HG02973 (cell line): ENCODE measurements at regions not wholly inside any gene's neighbourhood (a gene's known extent, or its start where the extent isn't known, plus 50 kb on each side); places are given as distances from the start of the nearest gene placed in this dataset.

ENCODE experiments used
- ATAC-seq: cut with Tn5 transposase; IDR thresholded peaks from one replicate; pipeline ENCODE4 v1.9.1; 2021; ENCODE audit warnings: moderate library complexity; ENCODE audit not compliant: unreplicated experiment

DNA sequence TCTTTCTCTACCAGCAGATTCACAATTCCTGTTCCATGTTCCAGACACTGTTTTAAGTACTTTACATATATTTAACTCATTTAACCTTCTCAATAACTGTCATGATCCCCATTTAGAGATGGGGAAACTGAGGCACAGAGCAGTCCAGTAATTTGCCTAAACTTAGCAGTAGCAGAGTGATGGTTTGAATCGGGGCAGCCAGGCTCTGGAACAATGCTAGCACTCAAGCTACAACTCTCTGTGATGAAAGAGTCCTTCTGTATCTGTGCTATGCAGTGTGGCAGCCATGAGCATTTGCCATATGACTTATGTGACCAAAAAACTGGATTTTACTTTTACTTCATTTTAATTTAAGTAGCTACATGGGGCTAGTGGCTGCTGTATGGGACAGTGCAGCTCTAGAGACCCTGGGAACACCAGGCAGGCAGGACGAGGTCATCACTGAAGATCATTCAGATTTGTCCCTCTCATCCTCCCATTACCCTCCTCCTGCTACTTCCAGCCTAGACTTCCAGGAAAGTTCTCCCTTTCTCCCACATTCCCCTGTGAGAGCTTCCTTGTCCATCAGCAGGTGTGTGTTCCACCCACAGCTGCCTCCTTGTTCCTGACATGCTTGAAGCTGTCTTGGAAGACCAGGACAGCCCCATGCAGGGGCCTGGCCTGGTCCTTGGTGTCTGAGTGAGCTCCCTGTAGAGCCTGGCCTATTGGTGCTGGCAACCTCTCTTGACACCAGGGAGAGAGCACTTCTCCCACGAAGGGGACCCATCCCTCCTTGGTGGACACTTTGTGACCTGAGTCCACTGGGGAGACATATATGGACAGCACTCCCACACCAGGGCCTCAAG lies 157.0 kb downstream of the MRPL14 start:
- no peak for ATAC-seq

GRCh38 chr6:43969158-43969981 lies 157.9 kb downstream of the MRPL14 start:
- ATAC-seq = no peak

GRCh38 chr6:43968110-43968965 lies 158.9 kb downstream of the MRPL14 start:
- ATAC-seq = no peak

- no peak for ATAC-seq
Observed at GRCh38 chr6:43967719-43968091, 159.5 kb downstream of the MRPL14 start.

- ATAC-seq = no peak
Observed at GRCh38 chr6:43966853-43967718, 160.2 kb downstream of the MRPL14 start.

- no peak for ATAC-seq
Observed at GRCh38 chr6:43966374-43966658, 160.9 kb downstream of the MRPL14 start.

DNA sequence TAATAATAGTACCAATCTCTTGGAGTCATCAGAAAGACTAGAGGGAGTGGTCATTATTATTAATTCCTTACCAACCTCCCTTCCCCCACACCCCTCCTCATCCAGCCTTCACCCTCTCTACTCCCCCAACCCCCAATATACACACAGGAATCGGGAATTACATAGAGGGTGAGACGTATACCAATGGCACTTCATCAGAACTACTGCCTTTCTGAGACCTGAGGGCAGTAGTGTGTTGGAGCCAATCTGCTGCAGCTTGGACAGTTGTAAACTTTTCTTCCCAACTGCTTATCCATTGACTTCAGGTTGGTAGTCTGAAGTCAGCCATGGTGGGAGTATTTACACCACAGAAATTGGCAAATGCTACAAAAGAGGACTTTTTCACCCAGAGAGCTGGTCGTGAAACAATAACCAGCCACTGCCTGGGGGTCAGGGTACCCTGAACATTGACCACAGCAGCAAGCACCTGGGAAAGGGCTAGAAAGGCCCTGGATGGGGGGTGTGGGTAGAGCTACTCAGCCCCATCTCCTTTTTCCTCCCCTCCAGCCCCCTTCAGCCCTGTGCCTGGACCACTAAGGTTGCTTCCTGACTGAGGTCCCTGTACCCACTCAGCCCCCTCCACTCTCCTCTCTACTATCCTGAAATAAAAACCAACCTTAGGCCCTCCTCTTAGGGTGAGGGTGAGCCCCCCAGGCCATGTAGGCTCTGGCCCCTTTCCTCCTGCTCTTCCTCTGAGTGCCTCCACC lies 161.5 kb downstream of the MRPL14 start:
- no peak for ATAC-seq

- ATAC-seq = no peak
Observed at GRCh38 chr6:43964659-43965570, 162.3 kb downstream of the MRPL14 start.

DNA sequence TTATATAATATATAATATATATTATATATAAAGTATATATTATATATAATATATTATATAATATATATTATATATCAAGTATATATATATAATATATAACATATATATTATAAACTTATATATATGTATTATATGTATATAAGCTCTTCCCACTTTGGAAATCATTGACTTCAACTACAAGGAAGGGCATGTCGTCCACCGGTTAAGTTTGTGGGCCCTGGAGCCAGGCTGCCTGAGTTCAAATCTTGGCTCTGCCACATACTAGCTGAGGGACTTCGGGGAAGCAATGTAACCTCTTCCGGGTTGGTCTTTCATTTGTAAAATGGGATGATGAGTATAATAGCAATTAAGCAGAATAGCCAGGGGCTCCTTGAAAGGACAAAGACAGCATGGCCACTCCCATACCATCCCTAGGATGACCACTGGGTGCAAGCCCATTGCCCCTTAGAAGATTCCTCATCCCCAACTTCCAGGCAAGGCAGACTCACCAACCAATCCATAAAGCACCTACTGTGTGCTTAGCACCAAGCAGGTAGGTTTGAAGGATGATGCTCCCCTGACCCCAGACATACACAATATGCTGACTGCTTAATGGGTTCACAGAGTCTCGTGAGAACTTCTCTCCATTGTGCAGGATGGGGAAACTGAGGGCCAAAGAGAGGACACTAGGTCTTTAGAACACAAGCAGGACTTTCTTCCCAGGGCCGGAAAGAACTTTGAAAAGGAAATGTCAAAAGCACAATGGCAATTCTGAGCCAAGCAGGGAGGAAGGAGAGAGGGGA lies 163.2 kb downstream of the MRPL14 start:
- no peak for ATAC-seq

- ATAC-seq = no peak
Observed at GRCh38 chr6:43963203-43963602, 164.0 kb downstream of the MRPL14 start.

DNA sequence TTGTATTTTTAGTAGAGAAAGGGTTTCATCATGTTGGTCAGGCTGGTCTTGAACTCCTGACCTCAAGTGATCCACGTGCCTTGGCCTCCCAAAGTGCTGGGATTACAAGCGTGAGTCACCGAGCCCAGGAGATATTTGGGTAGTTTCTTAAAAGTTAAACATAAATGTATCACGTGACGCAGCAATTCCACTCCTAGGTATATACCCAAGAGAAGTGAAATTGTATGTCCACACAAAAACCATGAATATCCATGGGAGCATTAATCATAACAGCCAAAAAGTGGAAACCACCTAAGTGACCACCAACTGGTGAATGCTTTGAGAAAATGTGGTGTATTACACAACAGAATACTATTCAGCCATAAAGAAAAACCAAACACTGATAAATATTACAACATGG lies 164.8 kb downstream of the MRPL14 start:
- no peak for ATAC-seq

- ATAC-seq = no peak
Observed at GRCh38 chr6:43957273-43957672, 170.0 kb downstream of the MRPL14 start.

GRCh38 chr6:43956478-43956877 lies 170.8 kb downstream of the MRPL14 start:
- no peak for ATAC-seq

- ATAC-seq = no peak
Observed at GRCh38 chr6:43954311-43955131, 172.7 kb downstream of the MRPL14 start.

GRCh38 chr6:43953794-43954310 lies 173.4 kb downstream of the MRPL14 start:
- ATAC-seq = no peak

- ATAC-seq = no peak
Observed at GRCh38 chr6:43953256-43953655, 174.0 kb downstream of the MRPL14 start.

DNA sequence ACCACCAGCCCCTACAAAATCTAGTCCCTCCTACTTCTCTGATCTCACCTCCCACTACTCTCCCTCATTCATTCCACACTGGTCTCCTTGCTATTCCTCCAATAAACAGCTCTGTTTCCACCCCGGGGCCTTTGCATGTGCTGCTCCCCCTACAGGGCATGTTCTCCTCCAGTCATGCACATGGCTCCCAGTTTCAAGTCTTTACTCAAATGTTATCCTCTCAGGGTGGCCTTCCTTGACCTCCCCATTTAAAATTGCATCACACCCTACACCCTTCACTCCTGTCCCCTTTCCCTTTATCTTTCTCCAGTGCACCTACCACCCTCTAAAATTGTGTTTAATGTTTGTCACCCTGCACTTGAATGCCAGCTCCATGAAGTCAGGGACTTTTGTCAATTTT lies 174.5 kb downstream of the MRPL14 start:
- no peak for ATAC-seq
